Caco-2 (cell line): ENCODE measurements at regions not wholly inside any gene's neighbourhood (a gene's known extent, or its start where the extent isn't known, plus 50 kb on each side); places are given as distances from the start of the nearest gene placed in this dataset.

Experiments used
- BruUV-seq: library from RNA; stranded (reverse); fragments of 400-500 nt; replicated peaks from 2 replicates; lab custom pipeline; 2021; lab: Mats Ljungman, UMichigan
- CTCF ChIA-PET: fragments of 300-600 bp; sonication (Branson Sonifier 250); formaldehyde crosslinking; loops from one replicate; lab custom pipeline; 2022; ENCODE audit warnings: antibody characterized with exemption; lab: Charles Lee
- POLR2A ChIA-PET: fragments of 300-600 bp; sonication (Branson Sonifier 250); formaldehyde crosslinking; loops from one replicate; lab custom pipeline; 2022; ENCODE audit warnings: antibody characterized with exemption; lab: Charles Lee
- DNase-seq, 2 experiments: peaks; one replicate each; pipeline versions ENCODE4 v3.0.0 to v3.0.0-alpha.2; 2020 to 2022
- H3K27me3 ChIP-seq: replicated peaks from 2 replicates; pipeline ENCODE4 v1.6.0; 2011; ENCODE audit warnings: low read length; ENCODE audit not compliant: control insufficient read depth, insufficient read depth
- H3K36me3 ChIP-seq: 2 replicates; pipeline ENCODE4 v1.5.1; 2011; ENCODE audit warnings: low read length; ENCODE audit not compliant: control insufficient read depth, insufficient read depth
- H3K4me1 ChIP-seq: fragments of 250-450 bp; sonication (Bioruptor Pico); 2 replicates; pipeline ENCODE4 v1.5.1; 2020; ENCODE audit warnings: mild to moderate bottlenecking
- H3K4me3 ChIP-seq: 2 replicates; pipeline ENCODE4 v1.5.1; 2011; ENCODE audit warnings: low read depth, mild to moderate bottlenecking, control low read depth, low read length
- H3K9me3 ChIP-seq: fragments of 250-450 bp; sonication (Bioruptor Pico); 2 replicates; pipeline ENCODE4 v1.5.1; 2020; ENCODE audit warnings: mild to moderate bottlenecking, moderate library complexity
- H3K27ac Mint-ChIP-seq: one replicate; pipeline ENCODE4 v1.8.0; 2022; ENCODE audit warnings: mixed read lengths; ENCODE audit not compliant: unreplicated experiment
- H3K27me3 Mint-ChIP-seq: one replicate; pipeline ENCODE4 v1.8.0; 2022; ENCODE audit warnings: mixed read lengths; ENCODE audit not compliant: insufficient read depth, unreplicated experiment
- H3K36me3 Mint-ChIP-seq: one replicate; pipeline ENCODE4 v1.8.0; 2022; ENCODE audit warnings: mild to moderate bottlenecking, mixed read lengths; ENCODE audit not compliant: insufficient read depth, unreplicated experiment
- H3K4me1 Mint-ChIP-seq: one replicate; pipeline ENCODE4 v1.8.0; 2022; ENCODE audit warnings: low read depth, mixed read lengths; ENCODE audit not compliant: unreplicated experiment
- H3K4me3 Mint-ChIP-seq: one replicate; pipeline ENCODE4 v1.8.0; 2022; ENCODE audit warnings: mild to moderate bottlenecking, moderate library complexity, mixed read lengths; ENCODE audit not compliant: unreplicated experiment
- H3K9me3 Mint-ChIP-seq: one replicate; pipeline ENCODE4 v1.8.0; 2022; ENCODE audit warnings: mixed read lengths; ENCODE audit not compliant: unreplicated experiment
- CTCF ChIP-seq, 2 experiments: fragments of 200-600 bp in 1 of 2; IDR thresholded peaks; 1 replicate in 1 of 2; 2 replicates in 1 of 2; pipeline versions ENCODE4 v1.5.1 to v1.8.0; 2011 to 2022; ENCODE audit warnings: antibody characterized with exemption in 1 of 2, control low read depth in 1 of 2, inconsistent platforms in 1 of 2, low read depth in 1 of 2, low read length in 1 of 2, mild to moderate bottlenecking in 1 of 2, moderate library complexity in 1 of 2; ENCODE audit not compliant: insufficient read depth in 1 of 2, severe bottlenecking in 1 of 2, unreplicated experiment in 1 of 2
- intact Hi-C: fragments of 100-400 bp; cut with micrococcal nuclease; formaldehyde crosslinking; loops from one replicate; pipeline ENCODE4 v1.10.0; 2022; ENCODE audit not compliant: unreplicated experiment

GRCh38 chr5:171525085-171525484, 105.6 kb downstream of the FGF18 start:
- no peak overlapping the region for H3K4me3 Mint-ChIP-seq
- peaks cover 7% of the 10 kb centered on the region for H3K4me1 Mint-ChIP-seq
- intact Hi-C loops = no loop called here
- ChIA-PET CTCF (no interaction called here), POLR2A (no interaction called here)
- no peaks in the 10 kb centered on the region for H3K27me3 ChIP-seq
- H3K4me1 ChIP-seq = peaks cover 20% of the 10 kb centered on the region
- H3K36me3 Mint-ChIP-seq = no peaks in the 10 kb centered on the region
- no peaks in the 10 kb centered on the region for H3K36me3 ChIP-seq
- BruUV-seq = no TSS peak
- DNase-seq = no peak
- H3K4me3 ChIP-seq = no peak overlapping the region
- H3K27ac Mint-ChIP-seq = no peak overlapping the region
- peaks cover 15% of the 10 kb centered on the region for H3K27me3 Mint-ChIP-seq
- H3K9me3 ChIP-seq = no peaks in the 10 kb centered on the region
- H3K9me3 Mint-ChIP-seq = no peaks in the 10 kb centered on the region
- TF ChIP-seq CTCF (IDR thresholded peaks at IDR 0.05; ENCODE audit: insufficient read depth in 1 of 2, low read depth in 1 of 2, low read length in 1 of 2, severe bottlenecking in 1 of 2, unreplicated experiment in 1 of 2) = no peak

- no peak for DNase-seq
- intact Hi-C loops = no loop called here
- Mint-ChIP-seq H3K36me3 (no peaks in the 10 kb centered on the region), H3K27me3 (peaks cover 18% of the 10 kb centered on the region), H3K27ac (no peak overlapping the region), H3K4me1 (no peaks in the 10 kb centered on the region), H3K9me3 (no peaks in the 10 kb centered on the region), H3K4me3 (no peak overlapping the region)
- ChIA-PET CTCF (no interaction called here), POLR2A (no interaction called here)
- TF ChIP-seq CTCF (IDR thresholded peaks at IDR 0.05; ENCODE audit: insufficient read depth in 1 of 2, low read depth in 1 of 2, low read length in 1 of 2, severe bottlenecking in 1 of 2, unreplicated experiment in 1 of 2) = no peak
- no peaks in the 10 kb centered on the region for H3K27me3 ChIP-seq
- H3K9me3 ChIP-seq = no peaks in the 10 kb centered on the region
- BruUV-seq = no TSS peak
- no peak overlapping the region for H3K4me3 ChIP-seq
- no peaks in the 10 kb centered on the region for H3K36me3 ChIP-seq
- H3K4me1 ChIP-seq = no peaks in the 10 kb centered on the region
Observed at GRCh38 chr5:171528036-171528435, 108.6 kb downstream of the FGF18 start.

GRCh38 chr5:171528865-171529614, 109.6 kb downstream of the FGF18 start:
- Histone ChIP-seq H3K4me1 (no peaks in the 10 kb centered on the region), H3K36me3 (no peaks in the 10 kb centered on the region), H3K4me3 (no peak overlapping the region), H3K27me3 (no peaks in the 10 kb centered on the region), H3K9me3 (no peaks in the 10 kb centered on the region)
- no peaks in the 10 kb centered on the region for H3K36me3 Mint-ChIP-seq
- H3K27me3 Mint-ChIP-seq = peaks cover 18% of the 10 kb centered on the region
- peaks cover 3% of the 10 kb centered on the region for H3K4me1 Mint-ChIP-seq
- intact Hi-C loops = no loop called here
- no peak for TF ChIP-seq CTCF (IDR thresholded peaks at IDR 0.05; ENCODE audit: insufficient read depth in 1 of 2, low read depth in 1 of 2, low read length in 1 of 2, severe bottlenecking in 1 of 2, unreplicated experiment in 1 of 2)
- no peaks in the 10 kb centered on the region for H3K9me3 Mint-ChIP-seq
- POLR2A ChIA-PET = no interaction called here
- no peak overlapping the region for H3K27ac Mint-ChIP-seq
- no TSS peak for BruUV-seq
- CTCF ChIA-PET = no interaction called here
- no peak for DNase-seq
- no peak overlapping the region for H3K4me3 Mint-ChIP-seq
